ENCODE measurements at regions not wholly inside any gene's neighbourhood (a gene's known extent, or its start where the extent isn't known, plus 50 kb on each side); places are given as distances from the start of the nearest gene placed in this dataset.
A peak's percentile ranks its signal among the peaks of the same experiment; 100 is the strongest.
"Not testable (repeated sequence)": the region's sequence is repeated elsewhere in the genome, so short reads cannot be mapped to it uniquely, and the experiment has no call there.

DNA sequence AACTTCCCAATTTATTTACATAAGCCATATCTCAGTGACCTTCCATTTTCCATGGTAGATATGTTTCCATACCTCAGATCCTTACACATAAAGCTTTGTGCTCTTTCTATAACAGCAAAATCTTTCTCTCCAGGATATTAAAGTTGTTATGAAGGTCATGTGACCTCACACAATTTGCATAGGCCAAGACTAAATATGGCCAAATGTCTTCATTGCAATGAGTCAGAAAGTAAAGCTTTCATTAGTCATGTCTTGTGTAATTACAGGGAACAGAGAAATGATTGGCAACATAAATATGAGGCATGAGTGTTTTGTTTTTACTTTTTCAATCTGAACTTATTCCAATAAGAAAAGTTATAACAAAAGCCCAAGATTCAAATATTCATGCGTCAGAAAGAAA is 243.5 kb downstream of the ASXL3 start:
- ChIA-PET CTCF (no interaction called here), POLR2A (no interaction called here)
- BruUV-seq (replicated peaks) = no TSS peak
- ATAC-seq (no peak), DNase-seq (ENCODE audit: low read depth, low spot score) (no peak)
- Histone ChIP-seq H3K36me3 (ENCODE audit: control insufficient read depth, insufficient read depth, low read length) (no peaks in the 10 kb centered on the region), H3K27ac (ENCODE audit: low read length) (no peak overlapping the region), H3K27me3 (ENCODE audit: control insufficient read depth, insufficient read depth, low read length) (no peaks in the 10 kb centered on the region; the same call in 1 of the 2 replicates), H3K9me3 (ENCODE audit: control insufficient read depth, insufficient read depth, low read depth, low read length) (no peaks in the 10 kb centered on the region), H3K4me1 (ENCODE audit: control insufficient read depth, insufficient read depth, low read length) (no peaks in the 10 kb centered on the region), H3K4me3 (ENCODE audit: low read depth in 2 of 2, low read length in 2 of 2) (no peak overlapping the region)
- in situ Hi-C loops (cut with HindIII; ENCODE audit: low pct_unique_long_range_greater_than_20kb, low sequenced_read_pairs) = no loop called here
- TF ChIP-seq, protein P1, sequence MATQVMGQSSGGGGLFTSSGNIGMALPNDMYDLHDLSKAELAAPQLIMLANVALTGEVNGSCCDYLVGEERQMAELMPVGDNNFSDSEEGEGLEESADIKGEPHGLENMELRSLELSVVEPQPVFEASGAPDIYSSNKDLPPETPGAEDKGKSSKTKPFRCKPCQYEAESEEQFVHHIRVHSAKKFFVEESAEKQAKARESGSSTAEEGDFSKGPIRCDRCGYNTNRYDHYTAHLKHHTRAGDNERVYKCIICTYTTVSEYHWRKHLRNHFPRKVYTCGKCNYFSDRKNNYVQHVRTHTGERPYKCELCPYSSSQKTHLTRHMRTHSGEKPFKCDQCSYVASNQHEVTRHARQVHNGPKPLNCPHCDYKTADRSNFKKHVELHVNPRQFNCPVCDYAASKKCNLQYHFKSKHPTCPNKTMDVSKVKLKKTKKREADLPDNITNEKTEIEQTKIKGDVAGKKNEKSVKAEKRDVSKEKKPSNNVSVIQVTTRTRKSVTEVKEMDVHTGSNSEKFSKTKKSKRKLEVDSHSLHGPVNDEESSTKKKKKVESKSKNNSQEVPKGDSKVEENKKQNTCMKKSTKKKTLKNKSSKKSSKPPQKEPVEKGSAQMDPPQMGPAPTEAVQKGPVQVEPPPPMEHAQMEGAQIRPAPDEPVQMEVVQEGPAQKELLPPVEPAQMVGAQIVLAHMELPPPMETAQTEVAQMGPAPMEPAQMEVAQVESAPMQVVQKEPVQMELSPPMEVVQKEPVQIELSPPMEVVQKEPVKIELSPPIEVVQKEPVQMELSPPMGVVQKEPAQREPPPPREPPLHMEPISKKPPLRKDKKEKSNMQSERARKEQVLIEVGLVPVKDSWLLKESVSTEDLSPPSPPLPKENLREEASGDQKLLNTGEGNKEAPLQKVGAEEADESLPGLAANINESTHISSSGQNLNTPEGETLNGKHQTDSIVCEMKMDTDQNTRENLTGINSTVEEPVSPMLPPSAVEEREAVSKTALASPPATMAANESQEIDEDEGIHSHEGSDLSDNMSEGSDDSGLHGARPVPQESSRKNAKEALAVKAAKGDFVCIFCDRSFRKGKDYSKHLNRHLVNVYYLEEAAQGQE (IDR thresholded peaks at IDR 0.05; ENCODE audit: insufficient read depth in 1 of 2, low read depth in 2 of 2, low read length in 1 of 2) = no peak
- no peak for TF ChIP-seq TCF7L2 (IDR thresholded peaks at IDR 0.05; ENCODE audit: low read depth, low read length)
- TF ChIP-seq SIN3A (IDR thresholded peaks at IDR 0.05; ENCODE audit: borderline replicate concordance, insufficient read depth, low read depth, low read length) = no peak
- TF ChIP-seq CTCF (IDR thresholded peaks at IDR 0.05) = no peak
- no peak for TF ChIP-seq POLR2AphosphoS5 (IDR thresholded peaks at IDR 0.05; ENCODE audit: low read depth, low read length)
- intact Hi-C loops (cut with micrococcal nuclease; ENCODE audit: unreplicated experiment) = no loop called here

DNA sequence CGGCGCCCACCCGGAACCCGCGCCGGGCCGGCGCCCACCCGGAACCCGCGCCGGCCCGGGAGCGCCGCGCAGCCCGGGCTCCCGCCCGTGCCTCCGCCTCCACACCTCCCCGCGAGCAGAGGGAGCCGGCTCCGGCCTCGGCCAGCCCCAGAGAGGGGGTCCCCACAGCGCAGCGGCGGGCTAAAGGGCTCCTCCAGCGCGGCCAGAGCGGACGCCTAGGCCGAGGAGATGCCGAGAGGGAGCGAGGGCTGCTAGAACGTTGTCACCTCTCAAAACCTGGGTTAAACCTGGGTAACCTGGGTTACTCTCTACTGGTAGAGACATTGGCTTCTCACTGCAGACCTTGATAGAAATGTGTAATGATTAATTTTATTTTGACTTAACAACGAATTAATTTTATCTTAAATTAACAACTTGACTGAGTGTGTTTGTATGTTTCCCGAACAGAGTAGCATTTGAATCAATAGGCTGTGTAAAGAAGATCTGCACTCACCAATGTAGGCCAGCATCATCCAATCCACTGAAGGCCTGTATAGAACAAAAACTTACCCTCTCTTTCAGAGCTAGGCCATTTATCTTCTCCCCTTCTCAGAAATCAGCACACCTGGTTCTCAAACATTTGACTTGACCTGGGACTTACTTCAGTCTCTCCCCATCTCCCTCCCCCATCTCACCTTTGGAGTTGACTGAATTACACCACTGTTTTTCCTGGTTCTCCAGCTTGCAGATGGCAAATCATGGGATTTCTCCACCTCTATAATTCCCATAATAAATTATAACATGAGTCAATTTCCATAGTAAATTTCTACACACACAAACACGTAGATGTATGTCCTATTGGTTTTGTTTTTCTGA is 242.7 kb downstream of the ASXL3 start:
- TF ChIP-seq SIN3A (IDR thresholded peaks at IDR 0.05; ENCODE audit: borderline replicate concordance, insufficient read depth, low read depth, low read length) (no peak), TCF7L2 (IDR thresholded peaks at IDR 0.05; ENCODE audit: low read depth, low read length) (no peak), CTCF (IDR thresholded peaks at IDR 0.05) (no peak), POLR2AphosphoS5 (IDR thresholded peaks at IDR 0.05; ENCODE audit: low read depth, low read length) (no peak)
- TF ChIP-seq, protein P1 (IDR thresholded peaks at IDR 0.05; ENCODE audit: insufficient read depth in 1 of 2, low read depth in 2 of 2, low read length in 1 of 2) = no peak
- Histone ChIP-seq H3K4me1 (ENCODE audit: control insufficient read depth, insufficient read depth, low read length) (no peaks in the 10 kb centered on the region), H3K27ac (ENCODE audit: low read length) (no peak overlapping the region), H3K9me3 (ENCODE audit: control insufficient read depth, insufficient read depth, low read depth, low read length) (no peaks in the 10 kb centered on the region), H3K36me3 (ENCODE audit: control insufficient read depth, insufficient read depth, low read length) (no peaks in the 10 kb centered on the region), H3K4me3 (ENCODE audit: low read depth in 2 of 2, low read length in 2 of 2) (no peak overlapping the region), H3K27me3 (ENCODE audit: control insufficient read depth, insufficient read depth, low read length) (no peaks in the 10 kb centered on the region; the same call in 1 of the 2 replicates)
- CTCF ChIA-PET = no interaction called here
- in situ Hi-C loops (cut with HindIII; ENCODE audit: low pct_unique_long_range_greater_than_20kb, low sequenced_read_pairs) = no loop called here
- POLR2A ChIA-PET = no interaction called here
- 0 out of 2 replicates have a peak, but pooled peaks have one; percentile 30 for ATAC-seq
- intact Hi-C loops (cut with micrococcal nuclease; ENCODE audit: unreplicated experiment) = no loop called here
- BruUV-seq (replicated peaks) = no TSS peak
- DNase-seq (ENCODE audit: low read depth, low spot score) = no peak

- CTCF ChIA-PET; H3K4me3 ChIP-seq (ENCODE audit: low read depth in 2 of 2, low read length in 2 of 2); in situ Hi-C loops (cut with HindIII; ENCODE audit: low pct_unique_long_range_greater_than_20kb, low sequenced_read_pairs); BruUV-seq (replicated peaks); POLR2A ChIA-PET; ATAC-seq; H3K4me1 ChIP-seq (ENCODE audit: control insufficient read depth, insufficient read depth, low read length); DNase-seq (ENCODE audit: low read depth, low spot score); H3K27me3 ChIP-seq (ENCODE audit: control insufficient read depth, insufficient read depth, low read length); intact Hi-C loops (cut with micrococcal nuclease; ENCODE audit: unreplicated experiment); H3K27ac ChIP-seq (ENCODE audit: low read length); H3K9me3 ChIP-seq (ENCODE audit: control insufficient read depth, insufficient read depth, low read depth, low read length); H3K36me3 ChIP-seq (ENCODE audit: control insufficient read depth, insufficient read depth, low read length): not testable (repeated sequence)
These were observed 241.8 kb downstream of the ASXL3 start for GRCh38 chr18:33819692-33820343.
